Stomach (tissue), 8 donors: ENCODE measurements at regions not wholly inside any gene's neighbourhood (a gene's known extent, or its start where the extent isn't known, plus 50 kb on each side); places are given as distances from the start of the nearest gene placed in this dataset.

Experiments
- DNase-seq, 2 donors: peaks; one replicate each; pipeline versions ENCODE4 v3.0.0 to v3.0.0-alpha.2; 2013 to 2019
- H3K27ac ChIP-seq, 5 donors: fragments of 200-600 bp in 4 of 5; sonication (generic) in 4 of 5; one replicate each; pipeline ENCODE4 v1.5.1; 2013 to 2019; ENCODE audit warnings: mild to moderate bottlenecking in 1 of 5, moderate library complexity in 1 of 5
- H3K27me3 ChIP-seq, 3 donors: fragments of 200-600 bp; sonication (generic); one replicate each; pipeline ENCODE4 v1.5.1; 2017 to 2019; ENCODE audit warnings: mixed run types in 1 of 3
- H3K36me3 ChIP-seq, 4 donors: fragments of 200-600 bp; sonication (generic); 1 replicate in 3 of 4; 2 replicates in 1 of 4; pipeline ENCODE4 v1.5.1; 2016 to 2019
- H3K4me1 ChIP-seq, 4 donors: fragments of 200-600 bp; sonication (generic); one replicate each; pipeline ENCODE4 v1.5.1; 2016 to 2019
- H3K4me3 ChIP-seq, 4 donors: fragments of 200-600 bp; sonication (generic) in 3 of 4; one replicate each; pipeline ENCODE4 v1.5.1; 2016 to 2019; ENCODE audit warnings: mild to moderate bottlenecking in 1 of 4
- H3K9me3 ChIP-seq, 4 donors: fragments of 200-600 bp; sonication (generic); one replicate each; pipeline ENCODE4 v1.5.1; 2016 to 2019
- EP300 ChIP-seq: sonication (generic); formaldehyde crosslinking; IDR thresholded peaks from one replicate; pipeline ENCODE4 v1.6.1; 2017; ENCODE audit warnings: antibody characterized with exemption
- POLR2A ChIP-seq, 4 donors: fragments of 450-650 bp; IDR thresholded peaks; one replicate each; pipeline ENCODE4 v1.6.1; 2016; ENCODE audit warnings: antibody characterized with exemption in 4 of 4, control low read depth in 2 of 4, mild to moderate bottlenecking in 1 of 4, moderate library complexity in 1 of 4
- POLR2AphosphoS5 ChIP-seq, 3 donors: sonication (generic); formaldehyde crosslinking; IDR thresholded peaks; one replicate each; pipeline ENCODE4 v1.6.1; 2016; ENCODE audit warnings: antibody characterized with exemption in 3 of 3
- WGBS, 5 donors: extraction: QIAGEN DNeasy Blood & Tissue Kit in 3 of 5; methylation state at CpG; one replicate each; pipeline versions ENCODE4 v1.1.5 to v1.1.7; 2013 to 2018; 5-methylcytosine and 5-hydroxymethylcytosine counted together
- intact Hi-C: fragments of 100-400 bp; cut with DNase I; formaldehyde crosslinking; loops from one replicate; pipeline ENCODE4 v1.15.1; 2023; ENCODE audit warnings: low total_unique reads
- TF ChIP-seq, protein P1 (sequence below), 7 experiments: fragments of 450-650 bp in 4 of 7; fragments of 200-600 bp in 3 of 7; sonication (generic) in 3 of 7; IDR thresholded peaks; one replicate each; pipeline ENCODE4 v1.5.1; 2016 to 2019; ENCODE audit warnings: antibody characterized with exemption in 7 of 7, control low read depth in 2 of 7, mild to moderate bottlenecking in 1 of 7
- donor health status: healthy with polysubstance abuse.
- donor health status: Bipolar disorder and iron deficiency.
- donor health status: healthy.

DNA sequence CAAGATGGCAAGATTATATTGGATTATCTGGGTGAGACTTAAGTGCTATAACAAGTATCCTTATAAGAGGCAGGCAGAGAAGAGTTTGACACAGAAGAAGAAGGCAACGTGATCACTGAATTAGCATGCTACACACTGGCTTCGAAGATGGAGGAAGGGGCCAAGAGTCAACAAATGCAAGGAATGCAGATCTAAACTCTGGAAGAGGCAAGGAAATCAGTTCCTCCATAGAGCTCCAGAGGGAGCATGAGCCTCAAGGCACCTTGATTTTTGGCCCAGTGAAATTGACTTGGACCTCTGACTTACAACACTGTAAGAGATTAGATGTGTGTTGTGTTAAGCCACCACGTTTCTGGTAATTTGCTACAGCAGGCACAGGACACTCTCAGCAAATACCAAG lies 536.4 kb upstream of the SEL1L start:
- TF ChIP-seq, protein P1, sequence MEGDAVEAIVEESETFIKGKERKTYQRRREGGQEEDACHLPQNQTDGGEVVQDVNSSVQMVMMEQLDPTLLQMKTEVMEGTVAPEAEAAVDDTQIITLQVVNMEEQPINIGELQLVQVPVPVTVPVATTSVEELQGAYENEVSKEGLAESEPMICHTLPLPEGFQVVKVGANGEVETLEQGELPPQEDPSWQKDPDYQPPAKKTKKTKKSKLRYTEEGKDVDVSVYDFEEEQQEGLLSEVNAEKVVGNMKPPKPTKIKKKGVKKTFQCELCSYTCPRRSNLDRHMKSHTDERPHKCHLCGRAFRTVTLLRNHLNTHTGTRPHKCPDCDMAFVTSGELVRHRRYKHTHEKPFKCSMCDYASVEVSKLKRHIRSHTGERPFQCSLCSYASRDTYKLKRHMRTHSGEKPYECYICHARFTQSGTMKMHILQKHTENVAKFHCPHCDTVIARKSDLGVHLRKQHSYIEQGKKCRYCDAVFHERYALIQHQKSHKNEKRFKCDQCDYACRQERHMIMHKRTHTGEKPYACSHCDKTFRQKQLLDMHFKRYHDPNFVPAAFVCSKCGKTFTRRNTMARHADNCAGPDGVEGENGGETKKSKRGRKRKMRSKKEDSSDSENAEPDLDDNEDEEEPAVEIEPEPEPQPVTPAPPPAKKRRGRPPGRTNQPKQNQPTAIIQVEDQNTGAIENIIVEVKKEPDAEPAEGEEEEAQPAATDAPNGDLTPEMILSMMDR (IDR thresholded peaks at IDR 0.05), result no peak
- TF ChIP-seq EP300 (no peak), POLR2A (IDR thresholded peaks at IDR 0.05) (no peak), POLR2AphosphoS5 (IDR thresholded peaks at IDR 0.05) (no peak)
- Histone ChIP-seq H3K4me3 (no peak overlapping the region), H3K27ac (no peak overlapping the region), H3K9me3 (no peaks in the 10 kb centered on the region), H3K27me3 (no peaks in the 10 kb centered on the region), H3K4me1 (no peaks in the 10 kb centered on the region), H3K36me3 (no peaks in the 10 kb centered on the region)
- DNase-seq, result no peak
- WGBS, 5 donors, result 41 to 61% (median 60%) methylated on average over 3 of the region's 3 CpGs
- intact Hi-C loops, result no loop called here

DNA sequence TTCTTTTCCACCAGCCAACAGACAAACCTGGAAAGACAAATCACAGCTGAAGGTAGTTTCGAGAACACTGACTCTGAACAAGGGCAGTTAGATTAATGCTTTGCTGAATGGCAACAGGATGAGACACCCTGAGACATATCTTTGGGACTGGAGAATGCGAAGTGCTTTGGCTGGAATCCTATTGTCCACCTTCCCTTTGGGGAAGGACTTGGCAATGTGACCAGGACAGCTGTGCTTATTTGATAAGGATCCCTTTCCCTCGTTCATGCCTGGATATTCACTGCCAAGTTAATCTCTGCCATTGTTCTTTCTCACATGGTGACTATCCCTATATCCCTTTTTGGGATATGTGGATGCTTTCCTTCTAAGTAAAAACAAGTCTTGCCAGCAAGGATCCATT lies 537.1 kb upstream of the SEL1L start:
- no peaks in the 10 kb centered on the region for H3K36me3 ChIP-seq
- H3K4me1 ChIP-seq, result no peaks in the 10 kb centered on the region
- no peak overlapping the region for H3K4me3 ChIP-seq
- TF ChIP-seq POLR2A (IDR thresholded peaks at IDR 0.05) (no peak), POLR2AphosphoS5 (IDR thresholded peaks at IDR 0.05) (no peak), EP300 (no peak)
- TF ChIP-seq, protein P1 (IDR thresholded peaks at IDR 0.05), result no peak
- DNase-seq, result no peak
- no peaks in the 10 kb centered on the region for H3K9me3 ChIP-seq
- H3K27me3 ChIP-seq, result no peaks in the 10 kb centered on the region
- no peak overlapping the region for H3K27ac ChIP-seq
- intact Hi-C loops, result no loop called here
- 43 to 60% (median 53%) methylated on average over 3 of the region's 3 CpGs for WGBS, 5 donors

- Histone ChIP-seq H3K27me3 (no peaks in the 10 kb centered on the region), H3K4me3 (no peak overlapping the region), H3K36me3 (no peaks in the 10 kb centered on the region), H3K4me1 (no peaks in the 10 kb centered on the region), H3K27ac (no peak overlapping the region), H3K9me3 (peaks cover 0 to 3% (median 0%) of the 10 kb centered on the region in 4 donors)
- 63 to 76% (median 71%) methylated on average over 2 of the region's 2 CpGs for WGBS, 5 donors
- no peak for TF ChIP-seq POLR2A (IDR thresholded peaks at IDR 0.05)
- TF ChIP-seq EP300, result no peak
- TF ChIP-seq, protein P1 (IDR thresholded peaks at IDR 0.05), result no peak
- TF ChIP-seq POLR2AphosphoS5 (IDR thresholded peaks at IDR 0.05), result no peak
- intact Hi-C loops, result no loop called here
- DNase-seq, result no peak
Measured at GRCh38 chr14:82073547-82073946, 539.9 kb upstream of the SEL1L start.

- 7 to 15% (median 11%) methylated on average over 3 of the region's 3 CpGs for WGBS, 5 donors
- Histone ChIP-seq H3K36me3 (no peaks in the 10 kb centered on the region), H3K27ac (no peak overlapping the region), H3K4me3 (no peak overlapping the region), H3K4me1 (no peaks in the 10 kb centered on the region), H3K9me3 (peaks cover 0 to 3% (median 0%) of the 10 kb centered on the region in 4 donors), H3K27me3 (no peaks in the 10 kb centered on the region)
- TF ChIP-seq, protein P1 (IDR thresholded peaks at IDR 0.05), result no peak
- TF ChIP-seq POLR2AphosphoS5 (IDR thresholded peaks at IDR 0.05) (no peak), POLR2A (IDR thresholded peaks at IDR 0.05) (no peak), EP300 (no peak)
- DNase-seq, result peak; percentile 27 to 81
- intact Hi-C loops, result no loop called here
Measured at GRCh38 chr14:82075566-82075965, 541.9 kb upstream of the SEL1L start.
